LNCAP (cell line): ENCODE measurements at regions not wholly inside any gene's neighbourhood (a gene's known extent, or its start where the extent isn't known, plus 50 kb on each side); places are given as distances from the start of the nearest gene placed in this dataset.

Experiments
- TF ChIP-seq, protein P1 (sequence below): fragments of 450-650 bp; IDR thresholded peaks from 2 replicates; pipeline ENCODE4 v1.5.1; 2017; ENCODE audit warnings: mild to moderate bottlenecking

DNA sequence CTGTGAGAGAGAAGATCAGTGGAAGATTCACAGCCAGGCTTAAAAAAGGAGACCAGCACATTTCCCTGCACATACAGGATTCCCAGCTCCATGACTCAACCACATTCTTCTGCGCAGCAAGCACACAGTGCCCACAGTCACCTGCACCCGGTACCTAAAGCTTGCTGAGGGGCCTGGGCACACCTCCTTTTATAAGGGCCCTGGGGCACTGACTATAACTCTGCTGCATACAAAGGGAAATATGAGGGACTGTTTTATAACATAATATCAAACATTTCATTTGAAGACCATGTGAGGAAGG lies 322.9 kb downstream of the DAD1 start:
- TF ChIP-seq, protein P1, sequence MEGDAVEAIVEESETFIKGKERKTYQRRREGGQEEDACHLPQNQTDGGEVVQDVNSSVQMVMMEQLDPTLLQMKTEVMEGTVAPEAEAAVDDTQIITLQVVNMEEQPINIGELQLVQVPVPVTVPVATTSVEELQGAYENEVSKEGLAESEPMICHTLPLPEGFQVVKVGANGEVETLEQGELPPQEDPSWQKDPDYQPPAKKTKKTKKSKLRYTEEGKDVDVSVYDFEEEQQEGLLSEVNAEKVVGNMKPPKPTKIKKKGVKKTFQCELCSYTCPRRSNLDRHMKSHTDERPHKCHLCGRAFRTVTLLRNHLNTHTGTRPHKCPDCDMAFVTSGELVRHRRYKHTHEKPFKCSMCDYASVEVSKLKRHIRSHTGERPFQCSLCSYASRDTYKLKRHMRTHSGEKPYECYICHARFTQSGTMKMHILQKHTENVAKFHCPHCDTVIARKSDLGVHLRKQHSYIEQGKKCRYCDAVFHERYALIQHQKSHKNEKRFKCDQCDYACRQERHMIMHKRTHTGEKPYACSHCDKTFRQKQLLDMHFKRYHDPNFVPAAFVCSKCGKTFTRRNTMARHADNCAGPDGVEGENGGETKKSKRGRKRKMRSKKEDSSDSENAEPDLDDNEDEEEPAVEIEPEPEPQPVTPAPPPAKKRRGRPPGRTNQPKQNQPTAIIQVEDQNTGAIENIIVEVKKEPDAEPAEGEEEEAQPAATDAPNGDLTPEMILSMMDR = no peak

DNA sequence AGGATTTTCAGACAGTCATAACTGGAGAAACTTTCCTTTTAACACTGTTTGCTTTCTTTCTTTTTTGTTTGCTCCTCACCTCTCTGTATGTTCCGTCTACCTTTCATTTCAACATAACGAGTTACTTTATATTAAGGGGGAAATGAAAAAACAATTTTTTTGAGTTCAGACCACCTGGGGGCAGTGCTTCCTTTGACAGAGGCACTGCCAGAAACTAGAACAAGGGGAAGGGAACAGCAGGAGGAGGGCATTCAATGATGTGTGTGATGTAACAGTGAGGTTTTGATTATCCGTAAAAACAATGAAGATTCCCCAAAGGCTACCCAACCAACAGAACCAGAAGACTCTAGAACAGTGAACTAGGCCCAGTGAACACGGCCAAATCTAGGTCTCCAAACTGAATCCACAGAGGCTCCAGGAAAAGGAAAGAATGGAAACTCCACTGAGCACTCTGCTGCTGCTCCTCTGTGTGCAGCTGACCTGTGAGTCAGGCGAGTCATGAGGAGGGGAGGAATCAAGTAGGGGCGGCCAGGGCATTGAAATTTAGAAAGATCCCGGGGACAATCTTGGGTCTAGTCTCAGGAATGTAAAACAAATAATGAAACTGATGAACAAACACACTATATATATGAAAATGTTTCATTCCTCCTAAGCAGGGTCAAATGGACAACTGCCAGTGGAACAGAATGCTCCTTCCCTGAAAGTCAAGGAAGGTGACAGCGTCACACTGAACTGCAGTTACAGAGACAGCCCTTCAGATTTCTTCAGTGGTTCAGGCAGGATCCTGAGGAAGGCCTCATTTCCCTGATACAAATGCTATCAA lies 323.5 kb downstream of the DAD1 start:
- TF ChIP-seq, protein P1 = peak; percentile 20; the same call in 1 of the 2 replicates

DNA sequence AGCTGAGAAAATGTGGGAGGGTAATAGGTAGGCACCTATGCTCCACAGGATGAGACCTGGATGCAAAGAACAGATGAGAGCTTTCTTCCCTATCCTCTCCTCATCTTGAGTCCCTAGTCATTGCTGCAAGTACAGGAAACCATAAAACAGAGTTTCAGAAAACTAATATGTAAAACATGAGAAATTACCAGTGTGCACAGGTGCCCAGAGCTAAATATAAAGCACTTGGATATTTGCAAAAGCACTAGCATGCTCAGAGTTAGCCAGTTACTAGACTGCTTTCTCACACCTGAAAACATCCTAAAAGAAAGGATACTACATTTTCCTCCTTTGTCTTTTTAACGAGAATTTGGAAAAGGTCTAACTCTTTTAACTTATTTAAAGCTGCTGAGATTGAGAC lies 324.3 kb downstream of the DAD1 start:
- TF ChIP-seq, protein P1 = no peak

DNA sequence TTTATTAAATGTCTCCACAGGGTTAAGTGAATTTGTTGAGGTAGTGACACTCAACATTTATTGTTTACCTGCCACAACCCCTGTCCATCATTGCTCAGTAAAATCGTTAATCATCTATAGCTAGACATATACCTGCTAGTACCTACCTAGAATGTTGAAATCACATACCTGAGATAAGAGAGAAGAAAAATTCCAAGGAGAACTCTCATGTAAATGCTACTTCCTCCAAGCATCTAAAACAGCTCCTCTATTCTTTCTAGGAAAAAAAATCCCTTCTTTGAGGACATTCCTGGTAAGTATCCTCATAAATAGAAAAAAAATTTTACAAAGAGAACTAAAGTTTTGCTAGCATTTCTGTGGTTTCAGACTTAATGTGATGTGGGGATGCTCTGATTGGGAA lies 325.1 kb downstream of the DAD1 start:
- TF ChIP-seq, protein P1 = no peak

DNA sequence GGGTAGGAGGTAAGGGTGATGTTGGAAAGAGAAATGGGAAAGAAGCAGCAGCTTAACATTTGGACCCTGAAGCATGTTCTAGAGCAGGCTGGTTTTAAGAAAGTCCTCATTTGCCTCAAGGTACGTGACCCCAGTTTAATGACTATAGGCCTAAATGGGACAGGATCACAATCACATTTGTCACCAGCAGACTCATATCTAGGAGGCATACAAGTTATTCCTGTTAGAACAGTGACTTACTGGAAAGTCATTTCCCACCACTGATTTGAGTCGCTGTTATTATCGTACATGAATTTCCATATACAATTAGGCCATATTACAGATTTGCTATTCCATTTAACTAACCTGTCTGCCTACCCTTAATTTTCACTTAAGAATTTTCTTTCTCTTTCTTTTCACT lies 326.1 kb downstream of the DAD1 start:
- TF ChIP-seq, protein P1 = no peak

DNA sequence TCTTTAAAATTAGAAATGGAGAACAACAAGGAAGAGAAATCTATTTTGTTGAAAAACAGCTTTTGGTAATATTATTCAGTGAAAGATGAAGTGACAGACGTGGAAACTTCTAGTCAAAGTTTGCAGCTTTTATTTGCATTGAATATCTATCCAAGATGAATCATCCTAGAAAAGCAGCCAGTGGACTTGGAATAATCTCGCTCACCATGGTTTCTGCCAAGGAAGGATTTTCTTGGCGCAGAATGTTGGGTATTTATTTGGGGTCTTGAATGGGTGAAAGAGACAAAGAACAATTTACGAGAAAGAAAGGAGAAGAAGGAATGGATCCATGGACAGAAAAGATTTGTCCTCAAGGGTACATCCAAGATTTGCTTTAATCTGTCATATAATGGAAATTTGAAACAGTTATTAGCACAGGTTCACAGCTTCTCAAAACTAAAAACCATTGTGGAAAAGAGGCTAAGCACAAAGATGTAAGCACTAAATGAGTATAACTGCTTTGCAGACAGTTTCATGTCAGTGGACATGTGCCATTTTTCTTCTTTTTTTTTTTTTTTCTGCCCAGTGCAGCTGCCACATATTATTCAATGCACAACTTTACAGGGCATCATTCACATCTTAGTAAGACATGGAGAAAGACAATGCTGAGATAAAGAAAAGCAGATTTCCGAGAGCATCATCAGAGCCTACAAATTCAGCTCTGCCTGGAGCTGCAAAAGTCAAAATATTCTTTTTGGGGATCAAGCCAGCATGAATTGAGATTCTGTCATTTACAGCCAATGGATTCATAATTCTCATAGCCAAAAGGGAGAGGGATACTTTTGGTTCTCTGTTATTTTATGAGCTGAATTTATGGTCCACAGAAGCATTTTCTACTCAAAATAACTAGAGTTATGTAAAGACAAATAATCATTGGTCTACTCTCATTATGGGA lies 333.7 kb downstream of the DAD1 start:
- TF ChIP-seq, protein P1 = no peak

DNA sequence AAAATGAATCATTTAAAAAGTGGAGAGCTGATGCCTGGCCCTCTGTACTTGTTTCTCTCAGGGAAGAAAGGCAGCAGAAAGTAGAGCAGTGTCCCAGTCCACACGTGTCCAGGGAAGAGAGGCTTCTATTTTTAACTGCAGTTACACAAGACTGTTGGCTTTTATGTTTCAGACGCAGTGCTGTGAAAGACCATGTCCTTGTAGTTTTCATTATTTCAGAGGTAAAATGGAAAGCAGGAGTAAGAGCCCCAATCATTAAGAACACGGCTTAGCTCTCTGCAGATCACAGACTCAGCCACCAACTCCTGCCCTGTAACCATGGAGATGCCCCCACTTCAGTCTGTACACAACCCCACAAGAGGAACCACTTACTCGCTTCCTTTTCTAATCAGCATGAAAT lies 336.3 kb downstream of the DAD1 start:
- TF ChIP-seq, protein P1 = no peak
